HEK293 (cell line): ENCODE measurements at regions not wholly inside any gene's neighbourhood (a gene's known extent, or its start where the extent isn't known, plus 50 kb on each side); places are given as distances from the start of the nearest gene placed in this dataset.

Experiments used
- YY1 ChIP-seq: fragments of 450-650 bp; formaldehyde crosslinking; IDR thresholded peaks from 2 replicates; pipeline ENCODE4 v1.5.1; 2018; ENCODE audit warnings: missing biosample characterization, missing genetic modification characterization
- ZBTB21 ChIP-seq: fragments of 450-650 bp; formaldehyde crosslinking; IDR thresholded peaks from 2 replicates; pipeline ENCODE4 v1.5.1; 2017; ENCODE audit warnings: missing biosample characterization, missing genetic modification characterization
- ZFP37 ChIP-seq: fragments of 450-650 bp; formaldehyde crosslinking; IDR thresholded peaks from 2 replicates; pipeline ENCODE4 v1.5.1; 2016; ENCODE audit warnings: missing biosample characterization, missing genetic modification characterization
- ZIC2 ChIP-seq: fragments of 450-650 bp; formaldehyde crosslinking; IDR thresholded peaks from 2 replicates; pipeline ENCODE4 v1.5.1; 2016; ENCODE audit warnings: missing biosample characterization, missing genetic modification characterization
- TF ChIP-seq, protein P1 (sequence below): fragments of 450-650 bp; formaldehyde crosslinking; IDR thresholded peaks from 2 replicates; pipeline ENCODE4 v1.5.1; 2016; ENCODE audit warnings: missing biosample characterization, missing genetic modification characterization

DNA sequence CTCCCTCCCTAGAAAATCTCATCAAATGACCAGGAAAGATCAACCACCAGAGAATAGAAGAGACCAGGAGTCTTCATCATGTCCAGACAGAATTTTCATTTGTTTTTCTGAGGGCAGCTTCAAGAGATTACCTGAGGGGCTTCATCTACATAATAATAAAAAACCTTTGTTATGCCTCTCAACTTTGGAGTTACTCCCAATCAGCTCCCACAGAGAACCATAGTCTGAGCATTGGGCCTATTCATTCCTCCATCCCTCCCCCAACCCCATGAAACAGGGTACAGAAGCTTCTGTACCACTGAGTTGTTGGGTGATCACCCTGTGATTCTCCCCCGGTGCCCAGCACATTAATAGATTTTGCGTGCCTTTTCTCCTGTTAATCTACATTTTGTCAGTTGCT lies 53.3 kb upstream of the PRRC2C start:
- TF ChIP-seq ZFP37 (tag by site-specific recombination) (no peak), ZBTB21 (tag by site-specific recombination) (no peak), YY1 (no peak), ZIC2 (tag by site-specific recombination) (no peak)
- TF ChIP-seq, protein P1, sequence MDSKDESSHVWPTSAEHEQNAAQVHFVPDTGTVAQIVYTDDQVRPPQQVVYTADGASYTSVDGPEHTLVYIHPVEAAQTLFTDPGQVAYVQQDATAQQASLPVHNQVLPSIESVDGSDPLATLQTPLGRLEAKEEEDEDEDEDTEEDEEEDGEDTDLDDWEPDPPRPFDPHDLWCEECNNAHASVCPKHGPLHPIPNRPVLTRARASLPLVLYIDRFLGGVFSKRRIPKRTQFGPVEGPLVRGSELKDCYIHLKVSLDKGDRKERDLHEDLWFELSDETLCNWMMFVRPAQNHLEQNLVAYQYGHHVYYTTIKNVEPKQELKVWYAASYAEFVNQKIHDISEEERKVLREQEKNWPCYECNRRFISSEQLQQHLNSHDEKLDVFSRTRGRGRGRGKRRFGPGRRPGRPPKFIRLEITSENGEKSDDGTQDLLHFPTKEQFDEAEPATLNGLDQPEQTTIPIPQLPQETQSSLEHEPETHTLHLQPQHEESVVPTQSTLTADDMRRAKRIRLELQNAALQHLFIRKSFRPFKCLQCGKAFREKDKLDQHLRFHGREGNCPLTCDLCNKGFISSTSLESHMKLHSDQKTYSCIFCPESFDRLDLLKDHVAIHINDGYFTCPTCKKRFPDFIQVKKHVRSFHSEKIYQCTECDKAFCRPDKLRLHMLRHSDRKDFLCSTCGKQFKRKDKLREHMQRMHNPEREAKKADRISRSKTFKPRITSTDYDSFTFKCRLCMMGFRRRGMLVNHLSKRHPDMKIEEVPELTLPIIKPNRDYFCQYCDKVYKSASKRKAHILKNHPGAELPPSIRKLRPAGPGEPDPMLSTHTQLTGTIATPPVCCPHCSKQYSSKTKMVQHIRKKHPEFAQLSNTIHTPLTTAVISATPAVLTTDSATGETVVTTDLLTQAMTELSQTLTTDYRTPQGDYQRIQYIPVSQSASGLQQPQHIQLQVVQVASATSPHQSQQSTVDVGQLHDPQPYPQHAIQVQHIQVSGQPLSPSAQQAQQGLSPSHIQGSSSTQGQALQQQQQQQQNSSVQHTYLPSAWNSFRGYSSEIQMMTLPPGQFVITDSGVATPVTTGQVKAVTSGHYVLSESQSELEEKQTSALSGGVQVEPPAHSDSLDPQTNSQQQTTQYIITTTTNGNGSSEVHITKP (tag by site-specific recombination) = no peak
